ENCODE measurements at regions not wholly inside any gene's neighbourhood (a gene's known extent, or its start where the extent isn't known, plus 50 kb on each side); places are given as distances from the start of the nearest gene placed in this dataset.
A peak's percentile ranks its signal among the peaks of the same experiment; 100 is the strongest.

- Histone ChIP-seq H3K4me3 (no peak overlapping the region), H3K4me1 (ENCODE audit: low read depth) (no peaks in the 10 kb centered on the region), H3K36me3 (ENCODE audit: low read depth) (no peaks in the 10 kb centered on the region), H3K9me3 (no peaks in the 10 kb centered on the region)
- ATAC-seq (no peak), DNase-seq (no peak)
- intact Hi-C loops (cut with DNase I, micrococcal nuclease) = no loop called here
- TF ChIP-seq CTCF (IDR thresholded peaks at IDR 0.05) = no peak
These were observed 89.3 kb upstream of the SLC24A5 start for GRCh38 chr15:48031466-48031865.

GRCh38 chr15:48031973-48032372, 88.8 kb upstream of the SLC24A5 start:
- no peak for DNase-seq
- intact Hi-C loops (cut with DNase I, micrococcal nuclease) = no loop called here

GRCh38 chr15:48032911-48033310, 87.9 kb upstream of the SLC24A5 start:
- Histone ChIP-seq H3K4me1 (ENCODE audit: low read depth) (no peaks in the 10 kb centered on the region), H3K4me3 (no peak overlapping the region), H3K36me3 (ENCODE audit: low read depth) (no peaks in the 10 kb centered on the region), H3K9me3 (no peaks in the 10 kb centered on the region)
- ATAC-seq = no peak
- DNase-seq = no peak
- no peak for TF ChIP-seq CTCF (IDR thresholded peaks at IDR 0.05)
- intact Hi-C loops (cut with DNase I, micrococcal nuclease) = no loop called here

More at GRCh38 chr15:48031973-48032372, 88.8 kb upstream of the SLC24A5 start:
- no peak for TF ChIP-seq CTCF (IDR thresholded peaks at IDR 0.05)
- Histone ChIP-seq H3K4me1 (ENCODE audit: low read depth) (no peaks in the 10 kb centered on the region), H3K4me3 (no peak overlapping the region), H3K36me3 (ENCODE audit: low read depth) (no peaks in the 10 kb centered on the region), H3K9me3 (no peaks in the 10 kb centered on the region)
- no peak for ATAC-seq

- no peaks in the 10 kb centered on the region for H3K4me1 ChIP-seq (ENCODE audit: low read depth)
- intact Hi-C loops (cut with DNase I, micrococcal nuclease) = no loop called here
- no peak overlapping the region for H3K4me3 ChIP-seq
- no peak for TF ChIP-seq CTCF (IDR thresholded peaks at IDR 0.05)
- no peaks in the 10 kb centered on the region for H3K9me3 ChIP-seq
- H3K36me3 ChIP-seq (ENCODE audit: low read depth) = no peaks in the 10 kb centered on the region
- no peak for DNase-seq
- no peak for ATAC-seq
These were observed 82.6 kb upstream of the SLC24A5 start for GRCh38 chr15:48038221-48038620.

GRCh38 chr15:48040166-48040817, 80.5 kb upstream of the SLC24A5 start:
- DNase-seq = peak in 2 of 3 donors; percentile 21 to 26
- ATAC-seq = peak; percentile 93
- no peak overlapping the region for H3K4me3 ChIP-seq

More at GRCh38 chr15:48040166-48040817, 80.5 kb upstream of the SLC24A5 start:
- Histone ChIP-seq H3K4me1 (ENCODE audit: low read depth) (no peaks in the 10 kb centered on the region), H3K36me3 (ENCODE audit: low read depth) (no peaks in the 10 kb centered on the region), H3K9me3 (no peaks in the 10 kb centered on the region)
- TF ChIP-seq CTCF (IDR thresholded peaks at IDR 0.05) = no peak
- intact Hi-C loops (cut with DNase I, micrococcal nuclease) = no loop called here
